ENCODE measurements at regions not wholly inside any gene's neighbourhood (a gene's known extent, or its start where the extent isn't known, plus 50 kb on each side); places are given as distances from the start of the nearest gene placed in this dataset.

DNA sequence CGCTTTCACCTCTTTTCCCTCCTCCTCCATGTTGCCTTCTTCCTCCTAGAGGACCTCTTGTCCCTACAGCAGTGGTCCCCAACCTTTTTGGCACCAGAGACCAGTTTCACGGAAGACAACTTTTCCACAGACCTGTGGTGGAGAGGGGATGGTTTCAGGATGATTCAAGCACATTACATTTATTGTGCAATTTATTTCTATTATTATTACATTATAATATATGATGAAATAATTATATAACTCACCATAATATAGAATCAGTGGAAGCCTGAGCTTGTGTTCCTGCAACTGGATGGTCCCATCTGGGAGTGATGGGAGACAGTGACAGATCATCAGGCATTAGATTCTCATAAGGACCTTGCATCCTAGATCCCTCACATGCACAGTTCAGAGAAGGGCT is 152.2 kb upstream of the NCKAP5 start:
- no peak for TF ChIP-seq ZNF274 (IDR thresholded peaks at IDR 0.05; ENCODE audit: low read depth, low read length)
- no peak overlapping the region for H3K4me3 ChIP-seq (ENCODE audit: low read length)

DNA sequence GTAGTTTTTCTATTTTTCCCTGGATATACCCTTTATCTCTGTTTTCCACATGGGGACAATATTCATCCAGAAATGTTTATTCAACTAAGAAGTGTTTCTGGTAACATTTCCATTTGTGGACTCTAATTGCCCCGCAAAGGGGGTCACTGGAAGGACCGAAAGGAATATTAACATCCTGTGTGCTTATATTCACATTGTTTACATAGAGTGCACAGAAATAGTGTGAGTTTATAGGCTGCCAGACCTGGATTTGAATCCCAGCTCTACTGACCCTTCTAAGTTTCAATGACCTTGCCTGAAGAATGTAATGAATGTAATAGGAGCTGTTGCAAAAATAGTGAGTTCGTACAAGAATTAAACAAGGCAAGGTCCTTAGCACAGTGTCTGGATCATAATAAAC is 152.9 kb upstream of the NCKAP5 start:
- TF ChIP-seq ZNF274 (IDR thresholded peaks at IDR 0.05; ENCODE audit: low read depth, low read length), result no peak
- H3K4me3 ChIP-seq (ENCODE audit: low read length), result no peak overlapping the region

DNA sequence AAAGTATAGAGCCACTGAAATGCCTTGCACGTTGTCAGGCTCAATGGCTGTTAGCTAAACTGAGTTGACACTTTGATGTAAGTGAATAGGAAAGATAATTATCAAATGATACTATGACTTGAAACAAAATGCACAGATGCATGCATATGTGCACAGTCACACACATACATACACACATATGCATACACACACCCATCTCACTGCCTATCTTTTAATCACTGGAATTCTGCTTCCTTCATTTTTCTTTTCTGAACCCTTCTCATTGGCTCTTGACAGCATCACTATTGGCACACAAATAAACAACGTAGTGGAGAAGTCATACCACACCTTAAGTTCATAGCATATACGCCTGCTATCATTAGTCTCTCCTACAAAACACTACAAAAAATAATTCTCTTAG is 154.9 kb upstream of the NCKAP5 start:
- H3K4me3 ChIP-seq (ENCODE audit: low read length), result no peak overlapping the region
- no peak for TF ChIP-seq ZNF274 (IDR thresholded peaks at IDR 0.05; ENCODE audit: low read depth, low read length)

DNA sequence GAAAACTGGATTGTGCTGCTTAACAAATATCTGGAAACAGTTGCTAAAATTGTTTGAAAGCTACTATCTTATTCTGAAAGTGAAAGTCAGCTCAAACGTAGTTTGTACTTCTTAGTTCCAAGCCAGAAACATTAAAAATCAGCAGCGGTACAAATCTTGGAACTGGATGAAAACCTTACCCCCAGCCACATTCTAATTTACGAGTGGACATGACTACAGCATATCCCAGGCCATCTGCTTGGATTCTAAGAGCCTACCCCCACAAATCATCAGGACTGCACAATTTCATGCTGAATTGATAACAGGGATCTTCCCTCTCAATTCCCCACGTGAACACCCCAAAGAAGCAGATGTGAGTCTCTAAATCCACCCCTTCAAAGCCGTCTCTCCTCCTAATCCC is 158.7 kb upstream of the NCKAP5 start:
- TF ChIP-seq ZNF274 (IDR thresholded peaks at IDR 0.05; ENCODE audit: low read depth, low read length), result no peak
- H3K4me3 ChIP-seq (ENCODE audit: low read length), result no peak overlapping the region

DNA sequence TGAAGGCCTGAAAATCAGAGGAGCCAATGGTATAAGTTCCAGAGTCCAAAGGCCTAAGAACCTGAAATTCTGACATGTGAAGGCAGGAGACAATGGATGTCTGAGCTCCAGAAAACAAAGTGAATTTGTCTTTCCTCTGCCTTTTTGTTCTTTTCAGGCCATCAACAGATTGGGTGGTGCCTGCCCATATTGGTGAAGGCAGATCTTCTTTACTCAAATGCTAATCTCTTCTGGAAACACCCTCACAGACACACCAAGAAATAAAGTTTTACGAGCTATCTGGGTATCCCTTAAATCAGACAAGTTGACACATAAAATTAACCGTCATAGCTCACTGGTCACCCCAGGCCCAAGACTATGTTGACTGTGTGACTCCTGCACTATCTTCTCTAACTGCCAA is 163.8 kb upstream of the NCKAP5 start:
- TF ChIP-seq ZNF274 (IDR thresholded peaks at IDR 0.05; ENCODE audit: low read depth, low read length), result no peak
- H3K4me3 ChIP-seq (ENCODE audit: low read length), result no peak overlapping the region

DNA sequence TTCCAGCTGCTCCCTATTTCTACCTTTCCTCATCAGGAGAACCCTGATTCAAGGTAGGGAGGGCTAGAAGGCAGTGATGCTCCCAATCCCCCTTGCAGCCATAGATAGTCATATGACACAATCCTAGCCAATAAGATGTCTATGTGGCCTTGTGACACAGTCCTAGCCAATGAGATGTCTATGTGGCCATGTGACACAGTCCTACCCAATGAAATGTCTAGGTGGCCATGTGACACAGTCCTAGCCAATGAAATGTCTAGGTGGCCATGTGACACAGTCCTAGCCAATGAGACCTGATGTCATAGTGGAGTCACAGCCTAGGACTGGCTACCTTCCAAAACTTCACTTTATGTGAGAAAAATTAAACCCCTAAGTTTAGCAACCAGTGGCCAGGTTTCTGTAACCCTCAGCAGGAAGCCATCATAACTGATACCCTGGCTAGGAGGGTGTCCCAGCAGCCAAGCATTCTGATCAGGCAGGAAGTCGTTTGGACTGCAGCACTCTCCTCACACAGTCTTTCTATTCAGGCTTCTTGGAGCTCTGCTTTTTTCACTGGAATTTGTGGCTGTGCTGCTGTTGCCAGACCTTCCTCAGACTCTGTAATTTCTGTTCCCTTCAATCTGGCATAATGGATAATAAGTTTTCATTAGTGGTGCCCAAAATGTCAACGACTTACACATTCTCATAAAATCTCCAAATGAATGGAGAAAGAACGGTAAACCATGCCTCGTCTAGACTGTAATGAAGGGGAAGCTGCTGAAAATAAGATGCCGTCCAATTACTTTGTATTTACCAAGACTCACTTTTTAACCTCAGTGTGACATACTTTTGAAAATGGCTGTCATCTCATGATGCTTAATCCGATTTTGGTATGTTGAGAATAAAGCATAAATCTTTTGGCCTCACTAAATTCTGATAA is 165.0 kb upstream of the NCKAP5 start:
- no peak for TF ChIP-seq ZNF274 (IDR thresholded peaks at IDR 0.05; ENCODE audit: low read depth, low read length)
- H3K4me3 ChIP-seq (ENCODE audit: low read length), result no peak overlapping the region

DNA sequence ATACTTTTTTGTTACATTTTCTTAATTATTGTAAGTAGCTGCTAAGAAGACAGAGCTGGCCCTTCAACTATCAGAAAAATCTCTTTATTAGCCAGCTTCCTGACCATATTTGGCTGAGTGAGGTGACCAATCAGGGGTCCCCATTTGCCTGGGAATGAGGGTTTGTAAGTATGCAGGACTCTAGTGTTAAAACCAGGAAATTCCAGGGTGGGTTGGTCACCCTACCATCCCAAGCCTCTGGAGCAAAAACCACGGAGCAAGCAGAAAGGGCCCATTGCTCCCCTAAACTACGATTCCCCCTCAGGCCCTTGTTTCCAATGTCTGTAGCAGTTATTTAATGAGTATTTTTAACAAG is 165.6 kb upstream of the NCKAP5 start:
- TF ChIP-seq ZNF274 (IDR thresholded peaks at IDR 0.05; ENCODE audit: low read depth, low read length), result no peak
- no peak overlapping the region for H3K4me3 ChIP-seq (ENCODE audit: low read length)

DNA sequence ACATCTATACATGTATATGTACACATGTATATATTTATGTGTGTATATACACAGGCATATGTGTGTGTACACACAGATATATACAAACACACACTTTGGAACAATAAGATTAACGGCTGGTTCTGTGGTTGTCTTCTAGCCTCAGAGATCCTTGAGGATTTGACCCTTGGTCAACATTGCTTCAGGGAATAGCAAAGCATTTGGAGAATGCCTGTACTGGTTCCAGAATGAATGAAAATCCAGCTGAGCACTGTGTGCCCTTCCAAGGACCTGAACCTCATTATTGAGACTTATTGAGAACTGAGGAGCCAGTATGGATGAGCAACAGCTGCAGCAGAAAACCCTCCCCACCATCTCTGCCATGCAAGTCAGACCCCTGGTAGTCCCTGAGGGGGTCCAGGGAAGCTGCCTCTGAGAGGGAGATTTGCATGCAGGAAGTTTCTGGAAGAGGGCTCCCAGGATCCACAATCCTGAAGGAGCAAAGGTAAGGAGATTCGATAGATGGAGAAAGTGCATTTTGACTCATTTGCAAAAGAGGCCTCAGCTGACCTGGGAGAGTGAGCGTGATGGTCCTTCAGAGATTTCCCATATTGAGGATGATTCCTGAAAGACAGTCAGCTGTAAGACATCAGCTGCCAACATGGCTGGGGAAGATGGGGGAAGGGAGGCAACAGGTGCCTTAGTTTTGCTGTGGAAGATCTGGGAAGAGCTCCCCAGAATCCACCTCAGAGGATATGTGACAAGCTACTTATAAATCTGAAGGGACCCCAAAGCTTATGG is 166.6 kb upstream of the NCKAP5 start:
- no peak for TF ChIP-seq ZNF274 (IDR thresholded peaks at IDR 0.05; ENCODE audit: low read depth, low read length)
- no peak overlapping the region for H3K4me3 ChIP-seq (ENCODE audit: low read length)

DNA sequence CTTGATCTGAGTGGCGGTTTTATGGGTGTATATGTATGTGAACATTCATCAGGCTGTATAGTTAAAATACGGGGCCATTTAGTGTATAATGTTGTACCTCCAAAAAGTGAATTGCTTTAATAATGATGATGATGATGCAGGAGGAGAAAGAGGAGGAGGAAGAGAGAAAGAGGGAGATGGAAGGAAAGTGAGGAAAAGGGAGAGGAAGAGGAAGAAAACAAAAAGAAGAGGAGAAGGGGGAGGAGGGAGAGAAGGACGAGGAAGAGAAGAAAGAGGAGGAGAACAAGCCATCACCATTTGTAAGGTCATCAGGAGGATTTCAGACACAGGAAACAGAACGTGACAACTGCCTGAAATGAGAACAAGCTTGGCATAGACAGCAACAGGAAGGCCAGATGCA is 168.4 kb upstream of the NCKAP5 start:
- no peak for TF ChIP-seq ZNF274 (IDR thresholded peaks at IDR 0.05; ENCODE audit: low read depth, low read length)
- H3K4me3 ChIP-seq (ENCODE audit: low read length), result no peak overlapping the region

DNA sequence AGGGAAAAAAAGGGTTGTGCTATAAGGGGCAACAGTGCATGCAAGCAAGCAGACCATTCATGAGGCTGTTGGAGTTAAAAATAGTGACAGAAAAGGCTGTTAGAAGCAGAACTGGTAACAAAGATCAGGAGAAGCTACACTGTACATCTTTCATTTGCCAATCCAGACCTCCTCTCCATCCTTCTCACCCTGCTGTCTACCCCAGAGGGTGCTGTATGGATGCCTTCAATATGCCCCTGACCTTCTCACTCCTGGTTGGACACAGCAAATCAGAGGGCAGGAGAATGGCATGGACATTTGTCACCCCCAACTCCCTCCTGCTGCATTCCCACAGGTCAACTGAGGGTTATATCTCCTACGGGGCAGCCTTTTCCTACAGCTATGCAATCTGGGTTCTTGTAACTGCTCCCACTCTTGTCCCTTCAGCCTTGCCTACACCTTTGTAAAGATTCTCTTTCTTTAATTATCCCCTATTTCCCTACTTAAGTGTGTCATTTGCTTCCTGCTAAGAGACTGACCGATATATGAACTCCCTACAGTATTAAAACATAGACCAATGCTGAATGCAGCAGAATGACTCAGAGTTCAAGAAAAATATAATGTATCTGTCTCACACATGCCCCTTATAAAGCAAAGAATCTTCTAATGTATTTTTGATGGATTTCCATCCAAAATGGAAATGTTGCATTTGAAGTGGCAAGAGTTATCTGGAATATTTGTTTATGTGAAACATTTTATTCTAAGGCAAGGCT is 169.2 kb upstream of the NCKAP5 start:
- H3K4me3 ChIP-seq (ENCODE audit: low read length), result no peak overlapping the region
- TF ChIP-seq ZNF274 (IDR thresholded peaks at IDR 0.05; ENCODE audit: low read depth, low read length), result no peak

DNA sequence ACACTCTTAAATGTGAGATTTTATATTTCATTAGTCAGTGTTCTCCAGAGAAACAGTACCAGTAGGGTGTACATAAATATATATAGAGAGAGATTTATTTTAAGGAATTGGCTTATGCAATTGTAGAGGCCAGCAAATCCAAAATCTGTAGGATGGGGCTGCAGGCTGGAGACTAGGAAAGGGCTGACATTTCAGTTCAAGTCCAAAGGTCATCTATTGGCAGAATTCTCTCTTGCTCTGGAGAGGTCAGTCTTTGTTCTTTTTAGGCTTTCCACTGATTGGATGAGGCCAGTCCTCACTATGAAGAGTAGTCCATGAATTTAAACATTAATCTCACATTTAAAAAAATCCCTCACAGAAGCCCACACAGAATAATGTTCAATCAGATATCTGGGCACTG is 170.8 kb upstream of the NCKAP5 start:
- no peak overlapping the region for H3K4me3 ChIP-seq (ENCODE audit: low read length)
- TF ChIP-seq ZNF274 (IDR thresholded peaks at IDR 0.05; ENCODE audit: low read depth, low read length), result no peak

DNA sequence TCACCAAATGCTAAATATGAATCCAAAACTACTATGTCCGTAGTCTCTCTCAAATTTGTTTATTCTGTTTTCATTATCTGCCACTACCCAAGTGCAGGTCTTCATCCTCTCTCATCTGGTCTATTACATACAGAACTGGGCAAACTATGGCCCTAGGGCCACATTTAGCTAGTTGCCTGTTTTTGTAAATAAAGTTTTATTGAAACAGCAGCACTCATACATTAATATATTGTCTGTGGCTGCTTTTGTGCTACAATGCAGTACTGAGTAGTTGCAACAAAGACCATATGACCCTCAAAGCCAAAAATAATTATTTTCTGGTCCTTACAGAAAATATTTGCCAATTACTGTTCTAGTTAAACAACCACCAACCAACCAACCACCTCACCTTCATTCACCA is 172.2 kb upstream of the NCKAP5 start:
- TF ChIP-seq ZNF274 (IDR thresholded peaks at IDR 0.05; ENCODE audit: low read depth, low read length), result no peak
- no peak overlapping the region for H3K4me3 ChIP-seq (ENCODE audit: low read length)

DNA sequence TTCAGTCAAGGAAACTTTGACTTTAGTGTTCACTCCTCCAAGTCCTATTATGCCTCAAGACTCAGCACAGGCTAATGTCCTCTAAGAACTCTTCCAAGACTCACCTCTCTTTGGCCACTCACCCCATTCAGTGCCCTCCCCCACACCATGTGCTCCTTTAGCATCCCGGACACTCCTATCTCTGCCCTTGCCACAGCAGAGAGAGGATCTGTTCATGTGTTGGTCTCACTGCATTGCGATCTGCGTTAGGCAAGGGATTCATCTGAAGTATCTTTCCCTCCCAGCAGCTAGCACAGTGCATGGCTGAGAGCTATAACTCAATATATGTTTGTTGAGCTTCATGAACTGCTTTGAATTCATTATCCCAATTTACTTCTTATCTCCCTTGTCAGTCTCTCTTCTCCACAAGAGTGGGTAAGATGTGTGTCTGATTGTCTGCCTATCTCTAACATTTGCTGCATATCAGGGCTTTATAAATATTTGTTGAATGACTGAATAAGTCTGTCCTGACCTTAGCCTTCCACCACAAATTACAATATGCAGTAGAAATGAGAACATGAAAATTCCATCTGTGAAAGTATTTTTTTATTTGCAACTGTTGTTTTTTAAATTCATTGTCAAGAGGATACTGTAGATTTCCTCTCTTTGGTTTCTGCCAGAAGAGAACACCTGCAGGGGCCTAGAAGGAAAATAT is 179.9 kb upstream of the NCKAP5 start:
- TF ChIP-seq ZNF274 (IDR thresholded peaks at IDR 0.05; ENCODE audit: low read depth, low read length), result no peak
- H3K4me3 ChIP-seq (ENCODE audit: low read length), result no peak overlapping the region

DNA sequence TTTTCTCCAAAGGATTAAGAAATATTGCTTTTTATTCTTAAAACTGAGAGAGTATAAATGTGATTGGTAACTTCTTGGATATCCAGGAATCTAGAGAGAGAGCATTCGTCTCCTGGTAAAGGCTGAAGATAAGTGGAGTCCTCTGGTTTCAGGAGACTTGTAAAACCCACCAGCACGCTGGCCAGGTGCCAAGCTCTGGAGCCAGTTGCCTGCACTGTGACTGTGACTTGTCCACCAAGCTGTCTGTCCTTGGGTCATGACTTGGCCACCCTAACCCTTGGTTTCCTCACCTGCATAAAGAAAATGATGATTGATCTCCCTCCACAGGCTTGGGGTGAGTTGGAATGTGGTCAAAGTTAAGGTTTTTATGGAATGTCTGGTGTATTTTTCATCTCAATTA is 185.4 kb upstream of the NCKAP5 start:
- no peak overlapping the region for H3K4me3 ChIP-seq (ENCODE audit: low read length)
- no peak for TF ChIP-seq ZNF274 (IDR thresholded peaks at IDR 0.05; ENCODE audit: low read depth, low read length)

All from GM08714 (cell line).